ENCODE measurements at regions not wholly inside any gene's neighbourhood (a gene's known extent, or its start where the extent isn't known, plus 50 kb on each side); places are given as distances from the start of the nearest gene placed in this dataset.

- TF ChIP-seq, protein P1, sequence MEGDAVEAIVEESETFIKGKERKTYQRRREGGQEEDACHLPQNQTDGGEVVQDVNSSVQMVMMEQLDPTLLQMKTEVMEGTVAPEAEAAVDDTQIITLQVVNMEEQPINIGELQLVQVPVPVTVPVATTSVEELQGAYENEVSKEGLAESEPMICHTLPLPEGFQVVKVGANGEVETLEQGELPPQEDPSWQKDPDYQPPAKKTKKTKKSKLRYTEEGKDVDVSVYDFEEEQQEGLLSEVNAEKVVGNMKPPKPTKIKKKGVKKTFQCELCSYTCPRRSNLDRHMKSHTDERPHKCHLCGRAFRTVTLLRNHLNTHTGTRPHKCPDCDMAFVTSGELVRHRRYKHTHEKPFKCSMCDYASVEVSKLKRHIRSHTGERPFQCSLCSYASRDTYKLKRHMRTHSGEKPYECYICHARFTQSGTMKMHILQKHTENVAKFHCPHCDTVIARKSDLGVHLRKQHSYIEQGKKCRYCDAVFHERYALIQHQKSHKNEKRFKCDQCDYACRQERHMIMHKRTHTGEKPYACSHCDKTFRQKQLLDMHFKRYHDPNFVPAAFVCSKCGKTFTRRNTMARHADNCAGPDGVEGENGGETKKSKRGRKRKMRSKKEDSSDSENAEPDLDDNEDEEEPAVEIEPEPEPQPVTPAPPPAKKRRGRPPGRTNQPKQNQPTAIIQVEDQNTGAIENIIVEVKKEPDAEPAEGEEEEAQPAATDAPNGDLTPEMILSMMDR (IDR thresholded peaks at IDR 0.05) = no peak
- no peak for TF ChIP-seq POLR2A (IDR thresholded peaks at IDR 0.05)
Measured at GRCh38 chr7:18154726-18155125, 127.1 kb upstream of the PRPS1L1 start.

Data from Peyer's patch (tissue), 4 donors.